Ammon's horn (tissue), 1 donor: ENCODE measurements at regions not wholly inside any gene's neighbourhood (a gene's known extent, or its start where the extent isn't known, plus 50 kb on each side); places are given as distances from the start of the nearest gene placed in this dataset.
"Not testable (repeated sequence)": the region's sequence is repeated elsewhere in the genome, so short reads cannot be mapped to it uniquely, and the experiment has no call there.

Experiments used
- DNase-seq: peaks from one replicate; pipeline ENCODE4 v3.0.0-alpha.2; 2016; ENCODE audit warnings: low spot score

GRCh38 chr7:50251765-50252164 lies 52.8 kb upstream of the IKZF1 start:
- DNase-seq: no peak

GRCh38 chr7:50246551-50246950 lies 58.0 kb upstream of the IKZF1 start:
- DNase-seq: no peak

GRCh38 chr7:50242111-50242510 lies 62.4 kb upstream of the IKZF1 start:
- DNase-seq: not testable (repeated sequence)

- not testable (repeated sequence) for DNase-seq
Observed at GRCh38 chr7:50240699-50241098, 63.8 kb upstream of the IKZF1 start.

- DNase-seq: no peak
Observed at GRCh38 chr7:50229964-50230363, 74.6 kb upstream of the IKZF1 start.

GRCh38 chr7:50228148-50228547 lies 76.4 kb upstream of the IKZF1 start:
- no peak for DNase-seq

- no peak for DNase-seq
Observed at GRCh38 chr7:50227726-50228125, 76.8 kb upstream of the IKZF1 start.

- no peak for DNase-seq
Observed at GRCh38 chr7:50226669-50227068, 77.8 kb upstream of the IKZF1 start.

- DNase-seq: no peak
Observed at GRCh38 chr7:50226145-50226544, 78.4 kb upstream of the IKZF1 start.

- DNase-seq: no peak
Observed at GRCh38 chr7:50221433-50221832, 83.1 kb upstream of the IKZF1 start.

GRCh38 chr7:50221028-50221427 lies 83.5 kb upstream of the IKZF1 start:
- DNase-seq: no peak

GRCh38 chr7:50220273-50220672 lies 84.2 kb upstream of the IKZF1 start:
- DNase-seq: no peak

GRCh38 chr7:50217821-50218281 lies 86.7 kb upstream of the IKZF1 start:
- peak; percentile 55 for DNase-seq

GRCh38 chr7:50217401-50217800 lies 87.1 kb upstream of the IKZF1 start:
- no peak for DNase-seq

- no peak for DNase-seq
Observed at GRCh38 chr7:50216626-50217025, 87.9 kb upstream of the IKZF1 start.

GRCh38 chr7:50214771-50215170 lies 89.7 kb upstream of the IKZF1 start:
- DNase-seq: no peak

- no peak for DNase-seq
Observed at GRCh38 chr7:50214126-50214670, 90.3 kb upstream of the IKZF1 start.

- DNase-seq: no peak
Observed at GRCh38 chr7:50213622-50214017, 90.9 kb upstream of the IKZF1 start.

GRCh38 chr7:50212666-50213621 lies 91.6 kb upstream of the IKZF1 start:
- no peak for DNase-seq

- no peak for DNase-seq
Observed at GRCh38 chr7:50212016-50212325, 92.5 kb upstream of the IKZF1 start.

GRCh38 chr7:50211130-50212015 lies 93.1 kb upstream of the IKZF1 start:
- DNase-seq: no peak

- DNase-seq: no peak
Observed at GRCh38 chr7:50210706-50211115, 93.8 kb upstream of the IKZF1 start.
